ENCODE measurements at regions not wholly inside any gene's neighbourhood (a gene's known extent, or its start where the extent isn't known, plus 50 kb on each side); places are given as distances from the start of the nearest gene placed in this dataset.
"Not testable (repeated sequence)": the region's sequence is repeated elsewhere in the genome, so short reads cannot be mapped to it uniquely, and the experiment has no call there.

GRCh38 chr6:155627722-155628212 is 172.1 kb upstream of the NOX3 start:
- DNase-seq: not testable (repeated sequence)

DNA sequence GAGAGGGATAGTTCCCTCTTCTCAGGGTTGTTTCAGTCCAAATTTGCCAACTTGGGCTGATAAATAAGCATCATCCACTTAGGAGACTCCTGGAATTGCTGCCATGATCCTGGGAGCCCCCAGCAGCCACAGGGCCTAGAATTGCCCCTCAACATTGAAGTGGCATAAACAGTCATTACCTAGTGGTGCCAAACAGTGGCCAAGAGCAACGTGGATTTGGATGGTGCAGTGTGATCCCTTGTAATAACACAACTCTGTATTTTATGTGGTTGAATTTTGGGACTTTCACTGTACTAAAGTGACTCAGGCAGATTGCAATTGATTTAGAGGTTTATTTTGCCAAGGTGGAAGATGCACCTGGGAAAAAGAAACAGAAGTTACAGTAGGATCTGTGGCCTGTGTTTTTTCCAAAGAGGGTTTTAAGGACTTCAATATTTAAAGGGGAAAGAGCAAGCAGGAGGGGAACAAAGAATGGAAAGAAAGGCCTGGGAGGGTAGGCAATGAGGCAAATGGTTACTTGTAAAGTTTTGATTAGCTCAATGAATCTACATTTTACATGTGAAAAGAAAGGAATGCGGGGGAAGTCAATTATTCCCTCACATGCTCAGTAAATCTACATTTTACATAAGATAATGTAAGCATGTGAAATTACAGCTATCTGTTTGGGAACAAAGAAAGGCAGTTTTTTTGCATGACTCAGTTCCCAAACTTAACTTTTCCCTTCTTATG is 168.0 kb upstream of the NOX3 start:
- no peak for DNase-seq

DNA sequence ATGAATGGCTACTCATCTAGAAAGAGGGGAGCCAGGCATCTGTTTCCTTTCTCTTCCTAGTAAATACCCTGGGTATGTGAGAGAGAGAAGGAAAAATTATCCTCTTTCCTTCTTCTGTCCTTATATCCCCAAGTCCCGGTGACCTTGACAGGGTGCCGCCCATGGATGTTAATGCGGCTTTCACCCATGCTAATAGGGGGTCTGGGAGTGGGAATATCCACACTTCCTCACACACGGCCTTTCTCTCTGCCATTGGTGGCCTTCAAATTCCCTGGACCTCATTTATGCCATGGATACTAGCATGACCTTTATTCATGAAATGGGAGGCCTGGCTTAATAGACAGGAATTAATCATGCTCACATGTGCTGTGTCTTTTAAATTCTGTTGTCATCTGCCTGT is 159.0 kb upstream of the NOX3 start:
- DNase-seq: no peak

- DNase-seq: no peak
Observed at GRCh38 chr6:155611742-155612141, 156.1 kb upstream of the NOX3 start.

DNA sequence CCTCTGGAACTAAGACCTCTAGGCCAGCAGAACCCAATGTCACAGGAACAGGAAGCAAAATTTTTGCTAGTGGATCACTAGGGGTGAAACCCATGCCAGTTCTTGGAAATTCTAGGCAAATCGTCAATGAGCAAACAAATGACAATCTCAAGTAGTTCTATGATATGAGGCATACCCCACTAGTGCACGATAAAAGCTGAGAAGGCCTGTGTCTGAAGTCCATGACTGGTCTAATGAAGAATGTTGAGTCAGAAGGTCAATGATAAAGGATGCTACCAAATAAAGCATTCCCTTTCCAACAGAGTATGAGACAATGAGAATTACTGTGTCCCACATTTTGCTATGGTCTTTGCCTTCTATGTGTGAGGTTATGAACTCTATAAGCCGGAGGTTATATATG is 149.4 kb upstream of the NOX3 start:
- no peak for DNase-seq

GRCh38 chr6:155599561-155599960 is 143.9 kb upstream of the NOX3 start:
- DNase-seq: no peak

- no peak for DNase-seq
Observed at GRCh38 chr6:155599160-155599559, 143.5 kb upstream of the NOX3 start.

DNA sequence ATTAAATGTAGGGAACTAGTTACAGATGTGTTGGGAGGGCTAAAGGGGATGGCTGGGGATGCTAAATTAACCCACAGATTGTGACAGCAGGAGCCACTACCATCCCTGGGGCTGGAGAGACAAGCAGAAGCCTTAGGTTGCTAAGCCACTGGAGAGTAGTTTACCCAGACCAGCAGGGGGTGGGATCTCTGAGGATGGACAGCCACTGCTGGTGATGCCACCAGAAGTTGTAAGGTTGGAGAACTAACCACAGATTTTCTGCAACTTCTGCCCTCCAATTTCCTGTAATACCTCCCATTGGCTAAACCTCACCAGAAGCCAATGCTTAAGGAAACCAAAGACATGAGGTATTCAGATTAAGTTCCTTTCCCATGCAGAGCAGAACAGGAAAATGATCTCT is 139.6 kb upstream of the NOX3 start:
- DNase-seq: no peak

- no peak for DNase-seq
Observed at GRCh38 chr6:155591741-155592140, 136.1 kb upstream of the NOX3 start.

DNA sequence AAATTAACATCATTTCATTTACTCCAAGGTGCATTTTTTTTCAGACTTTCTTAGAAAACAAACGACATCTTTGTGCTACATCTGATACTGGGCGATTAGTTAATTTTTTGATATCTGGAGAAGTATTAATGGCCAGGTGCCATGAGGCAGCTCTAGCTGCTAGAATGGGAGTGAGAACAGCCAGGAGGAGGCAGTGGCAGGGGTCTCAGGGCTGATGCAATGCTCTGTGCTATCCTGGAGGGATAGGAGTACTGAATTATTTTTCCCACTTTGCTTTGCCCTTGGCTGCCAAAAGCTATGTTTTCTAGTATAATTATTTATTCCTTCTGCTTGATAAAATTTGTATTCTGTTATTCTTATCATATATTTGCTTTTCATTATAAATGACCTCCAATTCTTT is 133.6 kb upstream of the NOX3 start:
- DNase-seq: no peak

DNA sequence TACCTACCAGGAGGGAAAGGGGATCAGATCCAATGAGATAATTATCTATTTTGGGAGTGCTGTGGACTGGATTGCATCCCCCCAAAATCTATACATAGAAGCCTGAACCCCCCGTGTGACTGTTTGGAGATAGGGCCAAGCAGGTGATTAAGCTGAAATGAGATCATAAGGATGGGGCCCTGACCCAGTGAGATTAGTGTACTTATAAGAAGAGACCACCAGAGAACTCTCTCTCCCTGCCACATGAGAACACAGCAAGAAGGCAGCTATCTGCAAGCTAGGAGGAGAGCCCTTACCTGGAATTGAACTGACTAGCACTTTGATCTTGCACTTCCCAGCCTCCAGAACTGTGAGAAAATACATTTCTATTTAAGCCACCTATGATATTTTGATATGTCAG is 132.2 kb upstream of the NOX3 start:
- no peak for DNase-seq

GRCh38 chr6:155586090-155586489 is 130.5 kb upstream of the NOX3 start:
- DNase-seq: no peak

DNA sequence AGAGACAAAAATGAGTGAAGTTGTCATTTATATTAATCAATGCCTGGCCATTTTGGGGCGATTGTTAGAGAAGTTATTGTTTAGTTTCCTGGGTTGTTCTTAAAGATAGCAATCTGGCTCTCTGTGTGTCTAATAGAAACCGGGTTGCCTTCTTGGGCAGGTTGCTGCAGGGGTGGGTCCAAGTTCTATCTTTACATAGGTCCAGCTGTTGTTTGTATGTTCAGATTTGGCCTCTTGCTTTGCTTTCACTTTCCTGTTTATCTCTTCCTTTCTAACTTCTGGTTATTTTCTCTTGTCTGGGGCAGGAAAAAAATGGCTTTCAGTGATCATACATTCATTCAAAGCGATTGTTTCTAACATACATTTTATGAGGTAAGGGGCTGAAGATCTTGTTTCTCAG is 128.4 kb upstream of the NOX3 start:
- DNase-seq: no peak

DNA sequence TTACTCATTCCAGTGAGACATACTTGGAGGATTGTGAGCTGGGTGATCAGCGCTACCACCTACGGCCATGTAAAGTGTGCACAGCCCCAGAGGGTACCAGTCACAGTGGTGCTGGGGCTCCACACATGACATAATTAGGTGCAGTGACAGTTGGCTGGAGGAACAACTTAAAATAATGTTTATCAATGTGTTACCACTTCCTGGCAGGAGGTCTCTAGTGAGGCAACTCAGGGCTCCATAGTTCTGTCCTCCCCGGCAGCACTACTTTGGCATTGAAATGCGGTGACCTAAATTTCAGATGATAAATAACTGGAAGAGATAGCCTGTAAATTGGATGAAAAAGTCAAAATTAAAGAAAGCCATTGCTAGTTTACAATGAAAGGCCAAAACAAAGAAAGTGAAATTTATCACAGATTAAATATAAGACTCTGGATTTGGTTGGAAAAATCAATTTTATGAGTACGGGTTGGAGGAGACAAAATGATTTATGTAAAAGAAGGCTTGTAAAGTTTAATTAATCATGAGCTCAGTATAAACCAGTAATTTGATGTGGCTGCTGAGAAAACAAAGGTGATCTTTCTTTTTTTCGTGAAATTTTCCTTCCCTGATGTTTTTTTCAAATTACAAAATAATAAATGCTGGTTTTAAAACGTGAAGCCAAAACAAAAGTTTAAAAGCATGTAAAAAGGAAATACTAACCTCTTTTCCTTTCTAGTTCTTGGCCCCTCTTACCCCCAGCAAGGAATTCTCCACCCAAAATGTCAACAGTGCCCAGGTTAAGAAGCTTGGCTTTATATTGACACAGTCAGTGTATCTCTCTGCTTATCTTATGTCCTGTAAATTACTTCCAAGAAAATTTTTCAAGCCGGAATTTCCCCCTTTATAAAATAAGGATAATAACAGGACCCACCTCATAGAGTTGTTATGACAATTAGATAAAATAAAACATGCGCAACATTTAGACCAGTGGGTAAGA is 126.7 kb upstream of the NOX3 start:
- DNase-seq: no peak

GRCh38 chr6:155580904-155581303 is 125.3 kb upstream of the NOX3 start:
- no peak for DNase-seq

GRCh38 chr6:155578251-155578650 is 122.6 kb upstream of the NOX3 start:
- no peak for DNase-seq

GRCh38 chr6:155561966-155562364 is 106.3 kb upstream of the NOX3 start:
- no peak for DNase-seq

GRCh38 chr6:155561257-155561965 is 105.8 kb upstream of the NOX3 start:
- no peak for DNase-seq

DNA sequence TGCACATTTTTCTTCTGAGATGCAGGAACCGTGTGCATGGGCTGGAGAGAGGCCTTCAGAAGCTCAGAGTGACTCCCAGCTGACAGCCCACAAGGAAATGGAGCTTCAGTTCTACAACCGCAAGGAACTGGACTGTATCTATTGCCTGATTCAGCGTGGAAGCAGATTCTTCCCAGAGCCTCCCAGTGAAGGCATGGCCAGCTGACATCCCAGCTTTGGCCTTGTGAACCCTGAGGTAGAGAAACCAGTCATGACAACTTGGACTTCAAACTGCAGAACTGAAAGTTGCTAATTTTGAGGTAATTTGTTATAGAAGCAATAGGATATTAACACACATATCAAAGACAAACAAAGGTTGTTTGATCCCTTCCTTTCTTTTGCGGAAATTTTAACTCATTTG is 94.3 kb upstream of the NOX3 start:
- no peak for DNase-seq

GRCh38 chr6:155549028-155549798 is 93.6 kb upstream of the NOX3 start:
- no peak for DNase-seq

DNA sequence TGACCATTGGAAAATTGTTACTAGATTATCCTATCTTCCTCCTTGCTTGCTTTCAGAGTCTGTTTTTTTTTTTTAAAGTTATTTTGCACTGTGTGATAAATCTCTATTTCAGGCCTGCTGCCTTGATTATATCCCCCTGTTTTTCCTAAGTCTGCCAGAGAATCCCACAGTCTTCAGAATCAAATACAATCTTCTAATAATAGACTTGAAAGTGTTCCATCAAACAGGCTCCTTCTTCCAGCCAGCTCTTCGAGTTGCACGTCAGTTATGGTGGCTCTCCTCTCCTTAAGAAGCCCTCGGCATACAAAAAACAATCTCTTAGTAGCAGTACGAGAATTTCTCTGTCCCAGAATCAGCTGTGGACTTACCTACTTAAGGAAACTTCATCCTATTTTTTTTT is 92.9 kb upstream of the NOX3 start:
- no peak for DNase-seq

GRCh38 chr6:155544677-155545076 is 89.0 kb upstream of the NOX3 start:
- DNase-seq: no peak

Measured in stimulated activated CD4-positive, alpha-beta T cell treated with anti-CD3 and anti-CD28 coated beads, Interleukin-2, amount 100 ng/mL, for 48 hours (primary cell).